ENCODE measurements at regions not wholly inside any gene's neighbourhood (a gene's known extent, or its start where the extent isn't known, plus 50 kb on each side); places are given as distances from the start of the nearest gene placed in this dataset.

DNA sequence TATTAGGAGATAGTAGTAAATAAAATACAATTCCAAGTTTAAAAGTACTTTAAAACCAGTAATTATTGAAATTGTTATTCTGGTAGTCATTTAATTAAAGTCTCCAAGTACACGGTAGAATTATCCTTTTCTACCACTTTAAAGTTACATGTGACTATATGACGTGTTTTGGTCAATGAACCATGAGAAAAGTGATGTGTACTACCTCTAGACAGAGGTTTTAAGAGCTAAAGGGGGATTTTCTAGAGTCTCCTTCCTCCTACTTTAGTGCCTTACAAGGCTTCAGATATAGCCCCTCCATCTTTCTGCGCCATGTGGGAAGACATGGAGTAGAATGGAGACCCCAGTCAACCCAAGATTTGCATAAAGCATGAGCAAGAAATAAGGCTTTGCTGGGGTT lies 2296.6 kb upstream of the AGA start:
- no peak for ATAC-seq
- Histone ChIP-seq H3K4me3 (no peak overlapping the region), H3K36me3 (no peaks in the 10 kb centered on the region), H3K27ac (no peak overlapping the region), H3K4me1 (no peaks in the 10 kb centered on the region), H3K27me3 (no peaks in the 10 kb centered on the region), H3K9me3 (no peaks in the 10 kb centered on the region)
- TF ChIP-seq, protein P1, sequence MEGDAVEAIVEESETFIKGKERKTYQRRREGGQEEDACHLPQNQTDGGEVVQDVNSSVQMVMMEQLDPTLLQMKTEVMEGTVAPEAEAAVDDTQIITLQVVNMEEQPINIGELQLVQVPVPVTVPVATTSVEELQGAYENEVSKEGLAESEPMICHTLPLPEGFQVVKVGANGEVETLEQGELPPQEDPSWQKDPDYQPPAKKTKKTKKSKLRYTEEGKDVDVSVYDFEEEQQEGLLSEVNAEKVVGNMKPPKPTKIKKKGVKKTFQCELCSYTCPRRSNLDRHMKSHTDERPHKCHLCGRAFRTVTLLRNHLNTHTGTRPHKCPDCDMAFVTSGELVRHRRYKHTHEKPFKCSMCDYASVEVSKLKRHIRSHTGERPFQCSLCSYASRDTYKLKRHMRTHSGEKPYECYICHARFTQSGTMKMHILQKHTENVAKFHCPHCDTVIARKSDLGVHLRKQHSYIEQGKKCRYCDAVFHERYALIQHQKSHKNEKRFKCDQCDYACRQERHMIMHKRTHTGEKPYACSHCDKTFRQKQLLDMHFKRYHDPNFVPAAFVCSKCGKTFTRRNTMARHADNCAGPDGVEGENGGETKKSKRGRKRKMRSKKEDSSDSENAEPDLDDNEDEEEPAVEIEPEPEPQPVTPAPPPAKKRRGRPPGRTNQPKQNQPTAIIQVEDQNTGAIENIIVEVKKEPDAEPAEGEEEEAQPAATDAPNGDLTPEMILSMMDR (IDR thresholded peaks at IDR 0.05 in 4 of 5, conservative IDR thresholded peaks at IDR 0.05 in 1 of 5) = no peak
- TF ChIP-seq POLR2A (IDR thresholded peaks at IDR 0.05) = no peak
- no peak for DNase-seq
- intact Hi-C loops (cut with DNase I; ENCODE audit: low total_unique reads) (no loop called here), in situ Hi-C loops (cut with MboI; ENCODE audit: low sequenced_read_pairs in 4 of 4) (no loop called here)

GRCh38 chr4:179747218-179747910 lies 2305.1 kb upstream of the AGA start:
- Histone ChIP-seq H3K9me3 (no peaks in the 10 kb centered on the region), H3K4me1 (no peaks in the 10 kb centered on the region), H3K4me3 (no peak overlapping the region), H3K27me3 (no peaks in the 10 kb centered on the region), H3K36me3 (no peaks in the 10 kb centered on the region), H3K27ac (no peak overlapping the region)
- no peak for ATAC-seq
- intact Hi-C loops (cut with DNase I; ENCODE audit: low total_unique reads) = no loop called here
- TF ChIP-seq, protein P1 (IDR thresholded peaks at IDR 0.05 in 4 of 5, conservative IDR thresholded peaks at IDR 0.05 in 1 of 5) = no peak
- no peak for TF ChIP-seq POLR2A (IDR thresholded peaks at IDR 0.05)
- in situ Hi-C loops (cut with MboI; ENCODE audit: low sequenced_read_pairs in 4 of 4) = no loop called here
- no peak for DNase-seq

DNA sequence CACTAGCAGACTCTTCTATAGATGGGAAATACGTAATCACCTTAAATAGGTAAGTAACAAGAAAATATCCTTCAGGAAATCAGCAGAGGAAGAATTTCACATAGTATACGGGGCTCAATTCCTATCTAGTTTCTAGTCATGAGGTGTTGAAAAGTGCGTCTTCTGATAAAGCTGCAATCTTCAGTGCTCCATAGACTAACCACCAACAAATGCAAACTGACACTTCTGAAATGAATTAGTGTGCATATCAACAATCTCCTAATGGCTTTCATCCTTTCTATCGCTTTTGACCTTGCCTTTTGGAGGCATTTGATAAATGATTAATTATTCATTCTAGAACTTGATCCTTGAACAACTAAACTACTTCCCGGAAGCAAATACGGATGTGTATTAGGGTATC lies 2306.6 kb upstream of the AGA start:
- no peak overlapping the region for H3K27ac ChIP-seq
- no peak overlapping the region for H3K4me3 ChIP-seq
- DNase-seq = no peak
- ATAC-seq = no peak
- TF ChIP-seq POLR2A (IDR thresholded peaks at IDR 0.05) = no peak
- TF ChIP-seq, protein P1 (IDR thresholded peaks at IDR 0.05 in 4 of 5, conservative IDR thresholded peaks at IDR 0.05 in 1 of 5) = no peak
- in situ Hi-C loops (cut with MboI; ENCODE audit: low sequenced_read_pairs in 4 of 4) = no loop called here
- no peaks in the 10 kb centered on the region for H3K4me1 ChIP-seq
- intact Hi-C loops (cut with DNase I; ENCODE audit: low total_unique reads) = no loop called here
- H3K9me3 ChIP-seq = no peaks in the 10 kb centered on the region
- no peaks in the 10 kb centered on the region for H3K36me3 ChIP-seq
- H3K27me3 ChIP-seq = no peaks in the 10 kb centered on the region

- intact Hi-C loops (cut with DNase I; ENCODE audit: low total_unique reads) = no loop called here
Measured at GRCh38 chr4:179750374-179750773, 2308.1 kb upstream of the AGA start.

More at GRCh38 chr4:179750374-179750773, 2308.1 kb upstream of the AGA start:
- H3K9me3 ChIP-seq = no peaks in the 10 kb centered on the region
- no peak overlapping the region for H3K4me3 ChIP-seq
- H3K4me1 ChIP-seq = no peaks in the 10 kb centered on the region
- ATAC-seq (no peak), DNase-seq (no peak)
- in situ Hi-C loops (cut with MboI; ENCODE audit: low sequenced_read_pairs in 4 of 4) = no loop called here
- H3K27ac ChIP-seq = no peak overlapping the region
- H3K36me3 ChIP-seq = no peaks in the 10 kb centered on the region
- no peak for TF ChIP-seq POLR2A (IDR thresholded peaks at IDR 0.05)
- TF ChIP-seq, protein P1 (IDR thresholded peaks at IDR 0.05 in 4 of 5, conservative IDR thresholded peaks at IDR 0.05 in 1 of 5) = no peak
- no peaks in the 10 kb centered on the region for H3K27me3 ChIP-seq

All from gastrocnemius medialis (tissue), 4 donors.